SK-N-SH (cell line): ENCODE measurements at regions not wholly inside any gene's neighbourhood (a gene's known extent, or its start where the extent isn't known, plus 50 kb on each side); places are given as distances from the start of the nearest gene placed in this dataset.

Experiments
- CTCF ChIA-PET: fragments of 300-600, 350-600 bp; formaldehyde crosslinking; extraction: SDS; loops from one replicate; lab custom pipeline; 2021; lab: Yijun Ruan, JAX
- POLR2A ChIA-PET: fragments of 350-600 bp; sonication (Branson Sonifier 250); formaldehyde crosslinking; extraction: SDS; loops from one replicate; lab custom pipeline; 2020; ENCODE audit warnings: antibody characterized with exemption, inconsistent platforms; lab: Yijun Ruan, JAX
- DNase-seq: peaks from one replicate; pipeline ENCODE4 v3.0.0; 2012
- H2AFZ ChIP-seq: fragments of 200-600 bp; sonication (generic); 2 replicates; pipeline ENCODE4 v1.8.1; 2016; ENCODE audit warnings: antibody characterized with exemption, mild to moderate bottlenecking, low read depth
- H3F3A ChIP-seq: fragments of 200-600 bp; sonication (generic); replicated peaks from 2 replicates; pipeline ENCODE3; 2016; ENCODE audit warnings: antibody characterized with exemption, mild to moderate bottlenecking; ENCODE audit not compliant: insufficient read depth
- H3K27ac ChIP-seq, 2 experiments: fragments of 200-500 bp in 1 of 2; fragments of 200-600 bp in 1 of 2; sonication (Bioruptor generic) in 1 of 2; sonication (generic), shearing (Covaris generic) in 1 of 2; 2 replicates each; pipeline versions ENCODE4 v1.5.1 to v1.6.1; 2014 to 2016; ENCODE audit warnings: low read depth in 2 of 2, inconsistent platforms in 1 of 2, low read length in 1 of 2, mild to moderate bottlenecking in 1 of 2, mixed read lengths in 1 of 2
- H3K27me3 ChIP-seq: fragments of 200-600 bp; sonication (generic), shearing (Covaris generic); 2 replicates; pipeline ENCODE4 v1.6.1; 2016; ENCODE audit warnings: mixed run types; ENCODE audit not compliant: insufficient read depth
- H3K36me3 ChIP-seq, 2 experiments: fragments of 200-500 bp in 1 of 2; fragments of 200-600 bp in 1 of 2; sonication (Bioruptor generic) in 1 of 2; sonication (generic) in 1 of 2; replicated peaks in 1 of 2; 2 replicates each; pipeline versions ENCODE3 to v1.5.1; 2014 to 2016; ENCODE audit warnings: low read length in 1 of 2, mild to moderate bottlenecking in 1 of 2; ENCODE audit not compliant: insufficient read depth in 2 of 2, control insufficient read depth in 1 of 2
- H3K4me1 ChIP-seq, 2 experiments: fragments of 200-500 bp in 1 of 2; fragments of 200-600 bp in 1 of 2; sonication (Bioruptor generic) in 1 of 2; sonication (generic), shearing (Covaris generic) in 1 of 2; 2 replicates each; pipeline versions ENCODE4 v1.5.1 to v1.6.1; 2014 to 2016; ENCODE audit warnings: low read depth in 1 of 2, low read length in 1 of 2, mixed run types in 1 of 2; ENCODE audit not compliant: insufficient read depth in 2 of 2, control insufficient read depth in 1 of 2
- H3K4me2 ChIP-seq: fragments of 200-600 bp; sonication (generic), shearing (Covaris generic); 2 replicates; pipeline ENCODE4 v1.6.1; 2017; ENCODE audit warnings: mixed run types
- H3K4me3 ChIP-seq, 2 experiments: fragments of 200-500 bp in 1 of 2; fragments of 200-600 bp in 1 of 2; sonication (Bioruptor generic) in 1 of 2; sonication (generic), shearing (Covaris generic) in 1 of 2; 2 replicates each; pipeline versions ENCODE4 v1.5.1 to v1.8.1; 2014 to 2016; ENCODE audit warnings: low read depth in 2 of 2, inconsistent platforms in 1 of 2, low read length in 1 of 2, mild to moderate bottlenecking in 1 of 2, mixed read lengths in 1 of 2, moderate library complexity in 1 of 2
- H3K79me2 ChIP-seq: fragments of 200-600 bp; sonication (generic); 2 replicates; pipeline ENCODE4 v1.8.1; 2017; ENCODE audit warnings: mild to moderate bottlenecking; ENCODE audit not compliant: insufficient read depth
- H3K9ac ChIP-seq: fragments of 200-600 bp; sonication (generic); 2 replicates; pipeline ENCODE4 v1.6.1; 2017; ENCODE audit warnings: mixed run types
- H3K9me2 ChIP-seq: fragments of 200-600 bp; sonication (generic); 2 replicates; pipeline ENCODE4 v1.6.1; 2017; ENCODE audit warnings: mixed run types
- H3K9me3 ChIP-seq: fragments of 200-600 bp; sonication (generic); 2 replicates; pipeline ENCODE4 v1.6.1; 2017; ENCODE audit warnings: mixed run types, mild to moderate bottlenecking, moderate library complexity
- H4K20me1 ChIP-seq: fragments of 200-600 bp; sonication (generic); 2 replicates; pipeline ENCODE4 v1.6.1; 2017; ENCODE audit warnings: mild to moderate bottlenecking, mixed run types; ENCODE audit not compliant: insufficient read depth
- CTCF ChIP-seq: fragments of 200-600 bp; sonication (generic); IDR thresholded peaks from 2 replicates; pipeline ENCODE4 v1.6.1; 2017; ENCODE audit warnings: antibody characterized with exemption, mild to moderate bottlenecking, moderate library complexity
- ELF1 ChIP-seq: IDR thresholded peaks from 2 replicates; pipeline ENCODE4 v1.4.0; 2012
- FOSL2 ChIP-seq: IDR thresholded peaks from 2 replicates; pipeline ENCODE4 v1.4.0; 2012; ENCODE audit warnings: low read depth, mild to moderate bottlenecking, moderate library complexity, borderline replicate concordance
- FOXJ3 ChIP-seq: sonication (generic); formaldehyde crosslinking; IDR thresholded peaks from 2 replicates; pipeline ENCODE4 v1.5.1; 2020; ENCODE audit warnings: mild to moderate bottlenecking, missing genetic modification reagents
- FOXM1 ChIP-seq: IDR thresholded peaks from 2 replicates; pipeline ENCODE4 v1.4.0; 2012; ENCODE audit warnings: low read depth, mild to moderate bottlenecking
- GABPA ChIP-seq: IDR thresholded peaks from 2 replicates; pipeline ENCODE4 v1.4.0; 2012; ENCODE audit warnings: low read depth, mild to moderate bottlenecking
- MAX ChIP-seq: IDR thresholded peaks from 2 replicates; pipeline ENCODE4 v1.4.0; 2012; ENCODE audit warnings: low read depth
- MEF2A ChIP-seq: IDR thresholded peaks from 2 replicates; pipeline ENCODE4 v1.4.0; 2012; ENCODE audit warnings: low read depth, borderline replicate concordance
- NFIC ChIP-seq: IDR thresholded peaks from 2 replicates; pipeline ENCODE4 v1.4.0; 2012; ENCODE audit warnings: borderline replicate concordance
- PBX3 ChIP-seq: IDR thresholded peaks from 2 replicates; pipeline ENCODE4; 2012
- RAD21 ChIP-seq: IDR thresholded peaks from 2 replicates; pipeline ENCODE4 v1.6.1; 2012; ENCODE audit warnings: mild to moderate bottlenecking, low read length
- RCOR1 ChIP-seq: fragments of 150-350 bp; IDR thresholded peaks from 2 replicates; pipeline ENCODE4 v1.6.1; 2017; ENCODE audit warnings: antibody characterized with exemption, low read length
- RFX5 ChIP-seq: IDR thresholded peaks from 2 replicates; pipeline ENCODE4 v1.6.1; 2012; ENCODE audit warnings: mild to moderate bottlenecking, improper control_type of control experiment, low read length
- SIN3A ChIP-seq: IDR thresholded peaks from 2 replicates; pipeline ENCODE4 v1.6.1; 2012; ENCODE audit warnings: low read depth, mild to moderate bottlenecking, low read length, moderate library complexity, borderline replicate concordance
- TEAD4 ChIP-seq: IDR thresholded peaks from 2 replicates; pipeline ENCODE4 v1.4.0; 2012; ENCODE audit warnings: mild to moderate bottlenecking, borderline replicate concordance; ENCODE audit not compliant: insufficient read depth
- ZBTB33 ChIP-seq: IDR thresholded peaks from 2 replicates; pipeline ENCODE4 v1.4.0; 2012; ENCODE audit warnings: low read depth, borderline replicate concordance
- whole genome bisulfite sequencing: methylation state at CpG from one replicate; pipeline ENCODE4 v1.1.6; 2017; ENCODE audit warnings: low lambda C conversion rate; 5-methylcytosine and 5-hydroxymethylcytosine counted together
- TF ChIP-seq, protein P1 (sequence below): fragments of 150-350 bp; IDR thresholded peaks from 2 replicates; pipeline ENCODE4 v1.6.1; 2016; ENCODE audit warnings: mild to moderate bottlenecking, low read depth, low read length

DNA sequence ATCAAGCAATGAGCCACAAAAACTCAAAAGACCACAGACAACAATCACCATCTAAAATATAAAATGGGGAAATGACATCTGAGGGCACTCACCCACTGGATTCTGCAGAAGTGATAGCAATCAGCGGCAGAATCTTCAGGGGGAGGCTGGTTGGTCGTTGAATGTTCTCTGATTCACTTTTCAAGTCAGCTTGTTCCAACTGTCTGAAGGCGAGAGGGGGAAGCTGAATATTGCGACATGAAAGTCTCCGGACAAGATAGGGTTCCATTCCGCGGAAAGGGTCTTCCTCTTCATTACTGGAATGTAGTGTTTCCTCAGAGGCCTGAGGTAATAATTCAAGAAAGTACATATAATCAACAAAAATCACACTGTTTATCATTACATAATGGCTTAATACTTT is 94.9 kb upstream of the PDE4D start:
- 82% methylated on average over 7 of the region's 7 CpGs for WGBS
- H3K9me3 ChIP-seq: no peaks in the 10 kb centered on the region
- H3F3A ChIP-seq: no peaks in the 10 kb centered on the region
- H4K20me1 ChIP-seq: no peaks in the 10 kb centered on the region
- H3K4me2 ChIP-seq: no peak overlapping the region
- TF ChIP-seq MAX (no peak), SIN3A (no peak), PBX3 (no peak), RCOR1 (no peak), FOXJ3 (no peak), ELF1 (no peak), CTCF (no peak), TEAD4 (no peak), RFX5 (no peak), FOXM1 (no peak), ZBTB33 (no peak)
- TF ChIP-seq, protein P1, sequence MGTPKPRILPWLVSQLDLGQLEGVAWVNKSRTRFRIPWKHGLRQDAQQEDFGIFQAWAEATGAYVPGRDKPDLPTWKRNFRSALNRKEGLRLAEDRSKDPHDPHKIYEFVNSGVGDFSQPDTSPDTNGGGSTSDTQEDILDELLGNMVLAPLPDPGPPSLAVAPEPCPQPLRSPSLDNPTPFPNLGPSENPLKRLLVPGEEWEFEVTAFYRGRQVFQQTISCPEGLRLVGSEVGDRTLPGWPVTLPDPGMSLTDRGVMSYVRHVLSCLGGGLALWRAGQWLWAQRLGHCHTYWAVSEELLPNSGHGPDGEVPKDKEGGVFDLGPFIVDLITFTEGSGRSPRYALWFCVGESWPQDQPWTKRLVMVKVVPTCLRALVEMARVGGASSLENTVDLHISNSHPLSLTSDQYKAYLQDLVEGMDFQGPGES: no peak
- POLR2A ChIA-PET: no interaction called here
- H3K4me1 ChIP-seq: no peaks in the 10 kb centered on the region; a peak in 1 of 4 replicates
- H3K9ac ChIP-seq: no peak overlapping the region
- no peaks in the 10 kb centered on the region for H3K27me3 ChIP-seq
- CTCF ChIA-PET: no interaction called here
- no peak overlapping the region for H3K27ac ChIP-seq
- no peak overlapping the region for H3K4me3 ChIP-seq
- DNase-seq: no peak
- no peaks in the 10 kb centered on the region for H3K36me3 ChIP-seq
- no peaks in the 10 kb centered on the region for H3K9me2 ChIP-seq
- no peak overlapping the region for H2AFZ ChIP-seq
- no peaks in the 10 kb centered on the region for H3K79me2 ChIP-seq

GRCh38 chr5:59976342-59976741 is 82.8 kb upstream of the PDE4D start:
- ChIA-PET CTCF (no interaction called here), POLR2A (no interaction called here)
- Histone ChIP-seq H3K4me3 (no peak overlapping the region), H3K9ac (no peak overlapping the region), H4K20me1 (no peaks in the 10 kb centered on the region), H3K79me2 (no peaks in the 10 kb centered on the region), H3K9me2 (no peaks in the 10 kb centered on the region), H3K36me3 (no peaks in the 10 kb centered on the region), H3K27ac (no peak overlapping the region), H2AFZ (no peak overlapping the region), H3K4me1 (no peaks in the 10 kb centered on the region), H3K9me3 (no peaks in the 10 kb centered on the region), H3K27me3 (no peaks in the 10 kb centered on the region), H3K4me2 (no peak overlapping the region), H3F3A (no peaks in the 10 kb centered on the region)
- DNase-seq: no peak
- 39% methylated on average over 1 of the region's 1 CpG for WGBS
- no peak for TF ChIP-seq NFIC
- TF ChIP-seq RAD21: no peak
- no peak for TF ChIP-seq TEAD4
- TF ChIP-seq, protein P1: no peak
- no peak for TF ChIP-seq MEF2A
- no peak for TF ChIP-seq FOSL2
- no peak for TF ChIP-seq MAX
- no peak for TF ChIP-seq RCOR1
- no peak for TF ChIP-seq GABPA
- no peak for TF ChIP-seq ELF1
- no peak for TF ChIP-seq SIN3A
- TF ChIP-seq CTCF: no peak
